Uterus (tissue), 2 donors: ENCODE measurements at regions not wholly inside any gene's neighbourhood (a gene's known extent, or its start where the extent isn't known, plus 50 kb on each side); places are given as distances from the start of the nearest gene placed in this dataset.

Source experiments
- POLR2A ChIP-seq, 2 donors: fragments of 450-650 bp; IDR thresholded peaks; one replicate each; pipeline ENCODE4 v1.6.1; 2016; ENCODE audit warnings: antibody characterized with exemption in 2 of 2, mild to moderate bottlenecking in 1 of 2, moderate library complexity in 1 of 2
- TF ChIP-seq, protein P1 (sequence below), 4 experiments: fragments of 200-600 bp in 2 of 4; fragments of 450-650 bp in 2 of 4; sonication (generic) in 2 of 4; IDR thresholded peaks; one replicate each; pipeline ENCODE4 v1.5.1; 2016 to 2019; ENCODE audit warnings: antibody characterized with exemption in 4 of 4, mild to moderate bottlenecking in 2 of 4, moderate library complexity in 1 of 4

DNA sequence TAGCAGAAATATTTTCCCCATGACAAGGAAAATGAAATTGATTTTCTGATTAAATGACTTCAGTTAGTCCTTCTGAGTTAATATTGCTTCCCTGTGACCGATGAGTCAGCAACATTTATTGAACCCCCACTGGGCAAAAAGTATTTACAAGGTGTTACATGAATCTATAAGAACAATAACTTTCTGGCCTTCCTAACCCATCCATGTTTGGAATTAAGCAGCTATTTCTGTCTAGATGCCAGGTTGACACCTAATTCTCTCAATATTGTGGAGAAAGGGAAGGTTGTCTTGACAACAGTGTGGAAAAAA lies 112.9 kb upstream of the JAZF1 start:
- no peak for TF ChIP-seq POLR2A (IDR thresholded peaks at IDR 0.05)
- TF ChIP-seq, protein P1, sequence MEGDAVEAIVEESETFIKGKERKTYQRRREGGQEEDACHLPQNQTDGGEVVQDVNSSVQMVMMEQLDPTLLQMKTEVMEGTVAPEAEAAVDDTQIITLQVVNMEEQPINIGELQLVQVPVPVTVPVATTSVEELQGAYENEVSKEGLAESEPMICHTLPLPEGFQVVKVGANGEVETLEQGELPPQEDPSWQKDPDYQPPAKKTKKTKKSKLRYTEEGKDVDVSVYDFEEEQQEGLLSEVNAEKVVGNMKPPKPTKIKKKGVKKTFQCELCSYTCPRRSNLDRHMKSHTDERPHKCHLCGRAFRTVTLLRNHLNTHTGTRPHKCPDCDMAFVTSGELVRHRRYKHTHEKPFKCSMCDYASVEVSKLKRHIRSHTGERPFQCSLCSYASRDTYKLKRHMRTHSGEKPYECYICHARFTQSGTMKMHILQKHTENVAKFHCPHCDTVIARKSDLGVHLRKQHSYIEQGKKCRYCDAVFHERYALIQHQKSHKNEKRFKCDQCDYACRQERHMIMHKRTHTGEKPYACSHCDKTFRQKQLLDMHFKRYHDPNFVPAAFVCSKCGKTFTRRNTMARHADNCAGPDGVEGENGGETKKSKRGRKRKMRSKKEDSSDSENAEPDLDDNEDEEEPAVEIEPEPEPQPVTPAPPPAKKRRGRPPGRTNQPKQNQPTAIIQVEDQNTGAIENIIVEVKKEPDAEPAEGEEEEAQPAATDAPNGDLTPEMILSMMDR (IDR thresholded peaks at IDR 0.05), result no peak
